Brain pericyte (primary cell): ENCODE measurements at regions not wholly inside any gene's neighbourhood (a gene's known extent, or its start where the extent isn't known, plus 50 kb on each side); places are given as distances from the start of the nearest gene placed in this dataset.
A peak's percentile ranks its signal among the peaks of the same experiment; 100 is the strongest.

Source experiments
- DNase-seq: peaks from one replicate; pipeline ENCODE4 v3.0.0-alpha.2; 2012; ENCODE audit warnings: low read depth, low spot score

- no peak for DNase-seq
Observed at GRCh38 chr1:222045236-222045635, 303.3 kb upstream of the DUSP10 start.

- DNase-seq, result peak; percentile 71
Observed at GRCh38 chr1:222043444-222044292, 301.8 kb upstream of the DUSP10 start.

GRCh38 chr1:222042120-222042519 lies 300.2 kb upstream of the DUSP10 start:
- DNase-seq, result no peak

GRCh38 chr1:222040955-222041354 lies 299.1 kb upstream of the DUSP10 start:
- DNase-seq, result no peak

GRCh38 chr1:222040121-222040805 lies 298.4 kb upstream of the DUSP10 start:
- no peak for DNase-seq

GRCh38 chr1:222038971-222039370 lies 297.1 kb upstream of the DUSP10 start:
- DNase-seq, result no peak

GRCh38 chr1:222037720-222038119 lies 295.8 kb upstream of the DUSP10 start:
- no peak for DNase-seq

- peak; percentile 83 for DNase-seq
Observed at GRCh38 chr1:222034790-222035189, 292.9 kb upstream of the DUSP10 start.

- no peak for DNase-seq
Observed at GRCh38 chr1:222033450-222033849, 291.6 kb upstream of the DUSP10 start.

GRCh38 chr1:222031318-222031717 lies 289.4 kb upstream of the DUSP10 start:
- no peak for DNase-seq

- DNase-seq, result no peak
Observed at GRCh38 chr1:222028676-222029075, 286.8 kb upstream of the DUSP10 start.

- no peak for DNase-seq
Observed at GRCh38 chr1:222028116-222028515, 286.2 kb upstream of the DUSP10 start.

- no peak for DNase-seq
Observed at GRCh38 chr1:222026280-222026679, 284.4 kb upstream of the DUSP10 start.

- no peak for DNase-seq
Observed at GRCh38 chr1:222023025-222023424, 281.1 kb upstream of the DUSP10 start.

- no peak for DNase-seq
Observed at GRCh38 chr1:222021129-222021528, 279.2 kb upstream of the DUSP10 start.

GRCh38 chr1:222020553-222020952 lies 278.7 kb upstream of the DUSP10 start:
- no peak for DNase-seq

- DNase-seq, result no peak
Observed at GRCh38 chr1:222019029-222019428, 277.1 kb upstream of the DUSP10 start.

GRCh38 chr1:222018041-222018440 lies 276.2 kb upstream of the DUSP10 start:
- no peak for DNase-seq

GRCh38 chr1:222015686-222016085 lies 273.8 kb upstream of the DUSP10 start:
- DNase-seq, result no peak

- DNase-seq, result no peak
Observed at GRCh38 chr1:222014001-222014400, 272.1 kb upstream of the DUSP10 start.

GRCh38 chr1:222012816-222013215 lies 270.9 kb upstream of the DUSP10 start:
- no peak for DNase-seq

GRCh38 chr1:222010306-222010705 lies 268.4 kb upstream of the DUSP10 start:
- DNase-seq, result no peak

GRCh38 chr1:222009105-222009730 lies 267.3 kb upstream of the DUSP10 start:
- DNase-seq, result no peak
